NCI-H82 treated with DMSO at 0.1 percent for 48 hours (cell line): ENCODE measurements at regions not wholly inside any gene's neighbourhood (a gene's known extent, or its start where the extent isn't known, plus 50 kb on each side); places are given as distances from the start of the nearest gene placed in this dataset.

Source experiments
- DNase-seq: peaks from one replicate; lab custom pipeline; 2025; ENCODE audit not compliant: unreplicated experiment; lab: John Stamatoyannopoulos, UW

DNA sequence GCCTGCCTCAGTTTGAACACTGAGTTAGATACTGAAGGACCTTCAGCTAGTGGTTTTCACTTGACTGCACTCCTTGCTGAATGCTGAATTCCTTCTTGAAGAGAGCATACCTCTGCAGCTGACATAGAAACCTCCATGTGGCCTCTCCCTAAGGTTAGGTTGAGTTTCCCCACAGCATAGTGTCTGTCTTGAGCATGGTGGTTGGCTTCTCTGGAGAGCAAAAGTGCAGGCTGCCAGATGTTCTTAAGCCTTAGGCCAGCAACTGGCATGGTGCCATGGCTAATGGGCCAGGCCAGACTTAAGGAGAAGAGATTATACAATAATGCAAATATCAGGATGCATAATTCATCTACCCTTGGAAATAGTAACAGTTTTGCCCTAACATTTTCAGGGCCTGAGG, 545.6 kb upstream of the ZNF385D start:
- DNase-seq: no peak

- no peak for DNase-seq
Measured at GRCh38 chr3:22297436-22297835, 546.4 kb upstream of the ZNF385D start.

GRCh38 chr3:22306454-22306853, 555.4 kb upstream of the ZNF385D start:
- no peak for DNase-seq

- DNase-seq: no peak
Measured at GRCh38 chr3:22308871-22309270, 557.9 kb upstream of the ZNF385D start.

- DNase-seq: no peak
Measured at GRCh38 chr3:22315925-22316324, 564.9 kb upstream of the ZNF385D start.

DNA sequence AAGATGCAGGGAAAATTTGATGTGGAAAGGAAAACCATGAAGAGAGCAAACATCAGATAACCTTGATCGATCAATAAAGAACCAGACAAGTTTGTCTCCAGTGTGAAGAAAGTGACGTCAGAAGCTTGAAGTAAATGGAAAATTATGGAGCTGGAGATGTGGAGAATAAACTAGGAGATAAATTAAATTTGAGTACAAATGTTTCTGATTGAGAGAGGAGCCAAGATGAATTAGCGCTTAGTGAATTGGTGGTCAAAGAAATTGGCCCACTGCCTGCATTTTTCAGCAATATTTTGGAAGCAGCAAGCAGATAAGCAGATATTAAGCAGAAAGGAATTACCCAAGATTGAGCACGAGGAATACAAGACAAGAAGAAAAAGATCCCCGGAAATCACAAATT, 567.3 kb upstream of the ZNF385D start:
- no peak for DNase-seq

GRCh38 chr3:22319446-22319845, 568.4 kb upstream of the ZNF385D start:
- no peak for DNase-seq

GRCh38 chr3:22322861-22323260, 571.9 kb upstream of the ZNF385D start:
- DNase-seq: no peak

- no peak for DNase-seq
Measured at GRCh38 chr3:22326305-22326704, 575.3 kb upstream of the ZNF385D start.

DNA sequence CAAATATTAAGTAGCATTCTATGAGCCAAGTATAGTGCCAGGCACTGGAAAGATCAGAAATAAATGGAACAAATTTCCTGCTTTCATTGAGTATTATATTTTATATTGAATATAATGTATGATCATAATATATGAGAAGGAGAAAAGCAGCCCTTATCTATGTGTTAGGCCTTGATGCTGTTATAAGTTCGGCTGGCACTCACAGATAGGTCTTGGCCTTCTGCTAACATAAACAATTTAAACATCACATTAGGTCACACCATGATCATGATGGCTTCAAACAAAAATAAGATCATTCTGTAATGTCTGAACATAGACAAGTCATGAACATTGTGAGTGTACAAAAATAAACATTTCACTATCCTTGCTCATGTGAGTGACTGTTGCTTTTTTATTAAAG, 584.0 kb upstream of the ZNF385D start:
- DNase-seq: no peak

GRCh38 chr3:22349215-22349851, 598.3 kb upstream of the ZNF385D start:
- no peak for DNase-seq

DNA sequence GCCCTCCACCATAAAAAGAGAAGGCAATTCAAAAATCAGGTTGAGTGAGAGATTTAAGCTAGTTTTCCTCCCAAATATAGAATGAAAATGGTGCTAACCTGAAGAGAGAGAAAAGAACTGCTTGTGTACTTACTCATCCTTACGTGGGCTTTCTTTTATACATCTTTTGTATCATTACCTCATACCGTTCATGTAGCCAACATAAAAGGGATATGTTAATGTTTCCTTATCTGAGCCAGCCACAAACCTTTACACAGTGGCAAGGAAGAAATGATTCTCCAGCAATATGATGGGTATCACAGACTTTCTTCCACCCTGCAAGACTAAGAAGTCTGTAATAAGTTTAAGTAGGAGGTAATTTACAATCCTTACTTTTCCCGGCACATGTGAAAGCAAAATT, 600.8 kb upstream of the ZNF385D start:
- no peak for DNase-seq

- DNase-seq: no peak
Measured at GRCh38 chr3:22353126-22353525, 602.1 kb upstream of the ZNF385D start.

GRCh38 chr3:22358334-22358733, 607.3 kb upstream of the ZNF385D start:
- no peak for DNase-seq

DNA sequence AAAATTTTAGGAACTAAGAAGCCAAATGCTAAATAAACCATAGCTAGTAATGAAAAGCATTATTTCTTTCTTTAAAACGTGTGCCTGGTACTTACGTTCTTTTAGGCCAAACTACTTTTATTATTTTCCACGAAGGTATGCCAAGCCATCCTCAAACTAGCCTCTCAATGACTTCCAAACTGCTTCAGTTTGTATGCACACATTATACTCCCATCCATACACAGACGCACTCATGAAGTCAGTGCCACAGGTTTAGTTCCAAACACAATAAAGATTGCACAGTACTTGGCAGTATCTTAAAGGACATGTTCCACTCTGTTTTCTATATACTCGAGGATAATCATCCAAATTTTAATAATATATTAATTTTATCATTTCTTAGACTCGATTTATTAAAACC, 609.2 kb upstream of the ZNF385D start:
- no peak for DNase-seq

DNA sequence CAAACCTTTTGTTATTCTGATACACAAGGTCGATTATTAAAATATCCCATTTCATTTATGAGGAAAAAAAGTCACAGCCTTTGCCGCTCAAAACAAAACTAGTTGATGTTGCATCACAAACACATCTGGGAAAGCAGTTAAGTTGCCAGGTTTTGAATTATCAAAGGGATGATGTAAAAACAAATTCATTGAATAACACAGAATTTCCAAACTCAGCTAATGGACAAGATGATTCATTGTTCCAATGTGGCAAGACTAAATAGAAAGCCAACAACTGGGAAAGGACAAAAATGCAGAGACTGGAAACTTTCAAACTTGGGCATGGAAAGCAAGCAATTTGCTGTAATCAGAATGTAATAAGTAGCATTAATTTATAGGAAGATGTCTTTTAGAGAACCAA, 610.0 kb upstream of the ZNF385D start:
- no peak for DNase-seq

DNA sequence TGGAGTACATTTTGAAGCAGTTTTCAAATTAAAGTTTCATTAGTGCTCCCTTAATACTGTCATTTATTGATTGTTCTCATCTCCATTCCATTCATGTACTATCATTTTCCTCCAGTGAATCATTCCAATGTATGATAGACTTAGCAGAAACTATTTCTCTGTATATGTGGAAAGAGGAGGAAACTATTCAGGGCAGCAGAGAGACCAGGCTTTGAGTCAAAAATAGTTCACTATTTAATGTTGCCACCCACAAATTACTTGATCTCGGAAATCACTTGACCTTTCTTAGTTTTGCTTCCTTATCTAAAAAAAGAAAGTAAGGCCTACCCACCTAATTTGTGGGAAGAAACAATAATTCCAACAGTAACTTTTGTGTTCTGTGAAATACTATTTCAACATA, 610.5 kb upstream of the ZNF385D start:
- DNase-seq: no peak

GRCh38 chr3:22364851-22365250, 613.8 kb upstream of the ZNF385D start:
- no peak for DNase-seq

- DNase-seq: no peak
Measured at GRCh38 chr3:22366781-22367180, 615.8 kb upstream of the ZNF385D start.

DNA sequence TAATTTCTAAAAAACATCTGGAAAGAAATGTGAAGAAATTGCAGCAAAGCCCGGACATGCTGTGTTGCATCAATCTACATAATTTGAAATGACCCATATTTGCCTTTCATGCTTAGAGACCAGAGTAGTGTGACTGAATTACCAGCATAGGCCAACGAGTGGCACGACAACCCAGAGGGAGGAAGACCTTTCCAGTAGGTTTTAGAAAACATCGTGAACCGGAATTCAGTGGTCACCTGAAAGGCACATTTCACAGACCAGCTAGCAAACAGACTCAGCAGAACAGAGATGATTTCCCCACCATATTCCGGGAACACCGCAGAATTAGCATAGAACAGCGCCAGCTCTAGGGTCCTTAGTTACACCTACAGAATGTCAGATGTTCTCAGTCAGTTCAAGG, 620.0 kb upstream of the ZNF385D start:
- DNase-seq: no peak

- DNase-seq: no peak
Measured at GRCh38 chr3:22371607-22372291, 620.7 kb upstream of the ZNF385D start.

DNA sequence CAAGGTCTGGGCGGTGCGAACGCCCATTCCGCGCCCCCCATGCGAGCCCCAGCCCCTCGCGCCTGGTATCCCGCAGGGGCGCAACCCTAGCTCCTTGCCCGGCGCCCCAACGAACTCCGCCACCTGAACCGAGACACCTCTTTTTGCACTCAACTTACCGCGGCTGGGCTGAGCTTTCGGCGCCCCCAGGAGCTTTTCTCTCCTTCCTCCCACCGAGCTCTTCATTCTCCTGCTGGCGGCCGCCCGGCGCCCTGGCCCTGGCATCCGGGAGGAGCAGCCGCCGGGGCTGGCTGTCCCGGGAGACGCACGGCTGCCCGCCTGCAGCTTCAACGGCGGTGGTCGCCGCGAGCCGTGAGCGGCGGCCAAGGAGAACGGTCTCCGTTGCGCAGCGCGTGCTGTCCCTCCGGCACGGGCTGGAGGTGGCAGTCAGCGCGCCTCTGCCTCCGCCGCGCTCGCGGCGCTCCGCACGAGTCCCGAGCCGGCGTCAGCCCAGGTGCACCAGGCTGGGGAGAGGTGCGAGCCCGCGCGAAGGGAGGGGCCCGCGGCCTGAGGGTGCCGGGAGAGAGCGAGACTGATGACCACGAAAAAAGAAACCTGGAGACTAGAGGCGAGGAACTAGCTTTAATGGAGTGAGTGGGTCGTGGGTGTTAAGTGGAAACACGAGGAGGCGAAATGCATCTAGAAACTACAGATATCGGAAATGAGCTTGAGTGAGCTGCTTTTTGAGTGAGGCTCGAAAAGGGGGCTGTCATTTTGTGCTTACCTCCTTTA, 621.5 kb upstream of the ZNF385D start:
- no peak for DNase-seq
